ENCODE measurements at regions not wholly inside any gene's neighbourhood (a gene's known extent, or its start where the extent isn't known, plus 50 kb on each side); places are given as distances from the start of the nearest gene placed in this dataset.

GRCh38 chr2:13158466-13158865, 441.7 kb downstream of the TRIB2 start (continued):
- TF ChIP-seq, protein P1, sequence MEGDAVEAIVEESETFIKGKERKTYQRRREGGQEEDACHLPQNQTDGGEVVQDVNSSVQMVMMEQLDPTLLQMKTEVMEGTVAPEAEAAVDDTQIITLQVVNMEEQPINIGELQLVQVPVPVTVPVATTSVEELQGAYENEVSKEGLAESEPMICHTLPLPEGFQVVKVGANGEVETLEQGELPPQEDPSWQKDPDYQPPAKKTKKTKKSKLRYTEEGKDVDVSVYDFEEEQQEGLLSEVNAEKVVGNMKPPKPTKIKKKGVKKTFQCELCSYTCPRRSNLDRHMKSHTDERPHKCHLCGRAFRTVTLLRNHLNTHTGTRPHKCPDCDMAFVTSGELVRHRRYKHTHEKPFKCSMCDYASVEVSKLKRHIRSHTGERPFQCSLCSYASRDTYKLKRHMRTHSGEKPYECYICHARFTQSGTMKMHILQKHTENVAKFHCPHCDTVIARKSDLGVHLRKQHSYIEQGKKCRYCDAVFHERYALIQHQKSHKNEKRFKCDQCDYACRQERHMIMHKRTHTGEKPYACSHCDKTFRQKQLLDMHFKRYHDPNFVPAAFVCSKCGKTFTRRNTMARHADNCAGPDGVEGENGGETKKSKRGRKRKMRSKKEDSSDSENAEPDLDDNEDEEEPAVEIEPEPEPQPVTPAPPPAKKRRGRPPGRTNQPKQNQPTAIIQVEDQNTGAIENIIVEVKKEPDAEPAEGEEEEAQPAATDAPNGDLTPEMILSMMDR (IDR thresholded peaks at IDR 0.05), result no peak
- TF ChIP-seq HOXA7 (CRISPR knock-in tag; IDR thresholded peaks at IDR 0.05) (no peak), FOSL2 (IDR thresholded peaks at IDR 0.05) (no peak), FOSL2 (CRISPR knock-in tag; IDR thresholded peaks at IDR 0.05) (no peak), NFE2L2 (conservative IDR thresholded peaks at IDR 0.05; ENCODE audit: low read length) (no peak), ZNF302 (CRISPR knock-in tag; IDR thresholded peaks at IDR 0.05) (no peak), BHLHE40 (IDR thresholded peaks at IDR 0.05; ENCODE audit: low read depth, low read length) (no peak), NR3C1 (IDR thresholded peaks at IDR 0.05) (no peak)
- TF ChIP-seq, protein P2, sequence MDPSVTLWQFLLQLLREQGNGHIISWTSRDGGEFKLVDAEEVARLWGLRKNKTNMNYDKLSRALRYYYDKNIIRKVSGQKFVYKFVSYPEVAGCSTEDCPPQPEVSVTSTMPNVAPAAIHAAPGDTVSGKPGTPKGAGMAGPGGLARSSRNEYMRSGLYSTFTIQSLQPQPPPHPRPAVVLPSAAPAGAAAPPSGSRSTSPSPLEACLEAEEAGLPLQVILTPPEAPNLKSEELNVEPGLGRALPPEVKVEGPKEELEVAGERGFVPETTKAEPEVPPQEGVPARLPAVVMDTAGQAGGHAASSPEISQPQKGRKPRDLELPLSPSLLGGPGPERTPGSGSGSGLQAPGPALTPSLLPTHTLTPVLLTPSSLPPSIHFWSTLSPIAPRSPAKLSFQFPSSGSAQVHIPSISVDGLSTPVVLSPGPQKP (IDR thresholded peaks at IDR 0.05; ENCODE audit: low read depth, low read length), result no peak

DNA sequence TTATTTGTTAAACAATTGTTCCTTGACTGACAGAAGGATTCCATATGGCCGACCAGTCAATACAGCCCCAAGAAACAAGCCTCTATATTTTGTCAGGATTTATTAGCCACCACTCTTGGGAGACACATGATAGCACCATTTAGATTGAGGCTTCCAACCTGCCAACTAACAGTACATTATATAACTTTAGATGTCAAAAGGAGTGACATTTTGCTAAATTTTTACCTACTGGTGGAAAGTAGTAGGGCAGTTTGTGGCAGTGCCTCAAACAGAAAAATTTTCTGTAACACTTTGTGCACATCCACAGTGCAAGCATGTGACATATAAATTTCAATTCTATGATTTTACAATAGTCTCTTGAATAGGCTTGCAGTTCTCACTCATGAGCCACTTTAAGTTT, 464.0 kb downstream of the TRIB2 start:
- 6% methylated on average over 1 of the region's 1 CpG for WGBS (ENCODE audit: missing lambda C conversion rate)
- TF ChIP-seq, protein P3, sequence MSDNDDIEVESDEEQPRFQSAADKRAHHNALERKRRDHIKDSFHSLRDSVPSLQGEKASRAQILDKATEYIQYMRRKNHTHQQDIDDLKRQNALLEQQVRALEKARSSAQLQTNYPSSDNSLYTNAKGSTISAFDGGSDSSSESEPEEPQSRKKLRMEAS (IDR thresholded peaks at IDR 0.05), result no peak
- TF ChIP-seq, protein P2 (IDR thresholded peaks at IDR 0.05; ENCODE audit: low read depth, low read length), result no peak
- TF ChIP-seq TP53 (CRISPR knock-in tag; IDR thresholded peaks at IDR 0.05) (no peak), RCOR1 (IDR thresholded peaks at IDR 0.05; ENCODE audit: low read depth, low read length) (no peak), CBX2 (IDR thresholded peaks at IDR 0.05; ENCODE audit: borderline replicate concordance, low read depth) (no peak), ZNF302 (CRISPR knock-in tag; IDR thresholded peaks at IDR 0.05) (no peak), JUN (IDR thresholded peaks at IDR 0.05) (no peak), HES2 (IDR thresholded peaks at IDR 0.05) (no peak), HOXB13 (CRISPR knock-in tag; IDR thresholded peaks at IDR 0.05; ENCODE audit: low read depth) (no peak), POLR2AphosphoS2 (conservative IDR thresholded peaks at IDR 0.05; ENCODE audit: low read length) (no peak), RARB (CRISPR knock-in tag; IDR thresholded peaks at IDR 0.05) (no peak), USF2 (IDR thresholded peaks at IDR 0.05) (no peak), CHD2 (IDR thresholded peaks at IDR 0.05; ENCODE audit: low read length, partially characterized antibody) (no peak), BHLHE40 (IDR thresholded peaks at IDR 0.05; ENCODE audit: low read depth, low read length) (no peak)
- ChIA-PET CTCF (no interaction called here), POLR2A (no interaction called here)
- Histone ChIP-seq H3K4me2 (no peak overlapping the region), H3K4me3 (no peak overlapping the region), H3K4me1 (no peaks in the 10 kb centered on the region), H3K27ac (no peak overlapping the region), H3K9me3 (peaks cover 8% of the 10 kb centered on the region; the same call in 2 of the 3 replicates)
- FAIRE-seq (no peak), DNase-seq (ENCODE audit: low read depth in 1 of 2, low spot score in 1 of 2) (no peak), ATAC-seq (no peak)

DNA sequence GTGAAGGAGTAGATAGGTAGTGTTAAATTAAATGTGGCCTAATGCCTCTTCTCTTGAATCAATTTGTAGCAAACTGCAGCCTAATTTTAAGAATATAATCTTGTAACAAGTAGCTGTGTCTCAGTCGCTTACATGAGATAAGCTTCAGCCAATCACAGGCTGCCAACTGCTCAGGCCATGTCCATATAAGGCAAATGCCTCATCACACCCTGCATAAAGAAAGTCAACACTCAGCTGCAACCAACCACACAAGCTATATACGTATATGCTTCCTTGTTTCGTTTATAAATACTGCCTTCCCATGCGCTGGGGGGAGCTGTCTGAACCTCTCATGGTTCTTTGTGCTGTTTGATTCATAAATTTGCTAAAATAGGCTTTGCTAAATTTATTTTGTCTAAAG, 476.3 kb downstream of the TRIB2 start:
- Histone ChIP-seq H3K4me2 (no peak overlapping the region), H3K27ac (no peak overlapping the region), H3K4me3 (no peak overlapping the region), H3K9me3 (no peaks in the 10 kb centered on the region), H3K4me1 (no peaks in the 10 kb centered on the region)
- DNase-seq (ENCODE audit: low read depth in 1 of 2, low spot score in 1 of 2) (peak in 1 of 2 experiments; percentile 14), FAIRE-seq (no peak), ATAC-seq (no peak)
- WGBS (ENCODE audit: missing lambda C conversion rate), result 17% methylated on average over 4 of the region's 4 CpGs
- TF ChIP-seq JUNB (IDR thresholded peaks at IDR 0.05) (no peak), CBX2 (IDR thresholded peaks at IDR 0.05; ENCODE audit: borderline replicate concordance, low read depth) (no peak), NFE2L2 (conservative IDR thresholded peaks at IDR 0.05; ENCODE audit: low read length) (no peak), USF2 (IDR thresholded peaks at IDR 0.05) (no peak), GATA3 (IDR thresholded peaks at IDR 0.05; ENCODE audit: borderline replicate concordance) (no peak), KDM1A (IDR thresholded peaks at IDR 0.05; ENCODE audit: low read depth) (no peak), TP53 (CRISPR knock-in tag; IDR thresholded peaks at IDR 0.05) (no peak)
- TF ChIP-seq, protein P4, sequence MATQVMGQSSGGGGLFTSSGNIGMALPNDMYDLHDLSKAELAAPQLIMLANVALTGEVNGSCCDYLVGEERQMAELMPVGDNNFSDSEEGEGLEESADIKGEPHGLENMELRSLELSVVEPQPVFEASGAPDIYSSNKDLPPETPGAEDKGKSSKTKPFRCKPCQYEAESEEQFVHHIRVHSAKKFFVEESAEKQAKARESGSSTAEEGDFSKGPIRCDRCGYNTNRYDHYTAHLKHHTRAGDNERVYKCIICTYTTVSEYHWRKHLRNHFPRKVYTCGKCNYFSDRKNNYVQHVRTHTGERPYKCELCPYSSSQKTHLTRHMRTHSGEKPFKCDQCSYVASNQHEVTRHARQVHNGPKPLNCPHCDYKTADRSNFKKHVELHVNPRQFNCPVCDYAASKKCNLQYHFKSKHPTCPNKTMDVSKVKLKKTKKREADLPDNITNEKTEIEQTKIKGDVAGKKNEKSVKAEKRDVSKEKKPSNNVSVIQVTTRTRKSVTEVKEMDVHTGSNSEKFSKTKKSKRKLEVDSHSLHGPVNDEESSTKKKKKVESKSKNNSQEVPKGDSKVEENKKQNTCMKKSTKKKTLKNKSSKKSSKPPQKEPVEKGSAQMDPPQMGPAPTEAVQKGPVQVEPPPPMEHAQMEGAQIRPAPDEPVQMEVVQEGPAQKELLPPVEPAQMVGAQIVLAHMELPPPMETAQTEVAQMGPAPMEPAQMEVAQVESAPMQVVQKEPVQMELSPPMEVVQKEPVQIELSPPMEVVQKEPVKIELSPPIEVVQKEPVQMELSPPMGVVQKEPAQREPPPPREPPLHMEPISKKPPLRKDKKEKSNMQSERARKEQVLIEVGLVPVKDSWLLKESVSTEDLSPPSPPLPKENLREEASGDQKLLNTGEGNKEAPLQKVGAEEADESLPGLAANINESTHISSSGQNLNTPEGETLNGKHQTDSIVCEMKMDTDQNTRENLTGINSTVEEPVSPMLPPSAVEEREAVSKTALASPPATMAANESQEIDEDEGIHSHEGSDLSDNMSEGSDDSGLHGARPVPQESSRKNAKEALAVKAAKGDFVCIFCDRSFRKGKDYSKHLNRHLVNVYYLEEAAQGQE (IDR thresholded peaks at IDR 0.05), result no peak
- TF ChIP-seq, protein P5, sequence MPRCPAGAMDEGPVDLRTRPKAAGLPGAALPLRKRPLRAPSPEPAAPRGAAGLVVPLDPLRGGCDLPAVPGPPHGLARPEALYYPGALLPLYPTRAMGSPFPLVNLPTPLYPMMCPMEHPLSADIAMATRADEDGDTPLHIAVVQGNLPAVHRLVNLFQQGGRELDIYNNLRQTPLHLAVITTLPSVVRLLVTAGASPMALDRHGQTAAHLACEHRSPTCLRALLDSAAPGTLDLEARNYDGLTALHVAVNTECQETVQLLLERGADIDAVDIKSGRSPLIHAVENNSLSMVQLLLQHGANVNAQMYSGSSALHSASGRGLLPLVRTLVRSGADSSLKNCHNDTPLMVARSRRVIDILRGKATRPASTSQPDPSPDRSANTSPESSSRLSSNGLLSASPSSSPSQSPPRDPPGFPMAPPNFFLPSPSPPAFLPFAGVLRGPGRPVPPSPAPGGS (IDR thresholded peaks at IDR 0.05), result no peak
- ChIA-PET CTCF (no interaction called here), POLR2A (no interaction called here)

Measured in A549 (cell line).